H9 (cell line): ENCODE measurements at regions not wholly inside any gene's neighbourhood (a gene's known extent, or its start where the extent isn't known, plus 50 kb on each side); places are given as distances from the start of the nearest gene placed in this dataset.
A peak's percentile ranks its signal among the peaks of the same experiment; 100 is the strongest.

Source experiments
- DNase-seq: peaks from one replicate; pipeline ENCODE4 v3.0.0-alpha.2; 2017
- H2AFZ ChIP-seq: one replicate; pipeline ENCODE4 v1.6.1; 2013; ENCODE audit warnings: mild to moderate bottlenecking, low read length, control low read depth, moderate library complexity
- H2AK5ac ChIP-seq: 2 replicates; pipeline ENCODE4 v1.6.1; 2013; ENCODE audit warnings: low read length, control low read depth, mixed read lengths; ENCODE audit not compliant: insufficient read length
- H2BK120ac ChIP-seq: one replicate; pipeline ENCODE4 v1.6.1; 2013; ENCODE audit warnings: low read depth, mild to moderate bottlenecking, low read length, control low read depth, inconsistent platforms; ENCODE audit not compliant: poor library complexity, severe bottlenecking
- H2BK12ac ChIP-seq: 2 replicates; pipeline ENCODE4 v1.6.1; 2013; ENCODE audit warnings: low read length, control low read depth, mixed read lengths, low read depth; ENCODE audit not compliant: insufficient read length
- H2BK15ac ChIP-seq: 2 replicates; pipeline ENCODE4 v1.6.1; 2013; ENCODE audit warnings: low read depth, low read length, control low read depth
- H2BK20ac ChIP-seq: one replicate; pipeline ENCODE4 v1.6.1; 2013; ENCODE audit warnings: low read depth, mild to moderate bottlenecking, low read length, control low read depth, inconsistent platforms; ENCODE audit not compliant: poor library complexity, severe bottlenecking
- H2BK5ac ChIP-seq: 2 replicates; pipeline ENCODE4 v1.6.1; 2013; ENCODE audit warnings: low read length, control low read depth, mixed read lengths; ENCODE audit not compliant: insufficient read length
- H3K14ac ChIP-seq: 2 replicates; pipeline ENCODE4 v1.6.1; 2013; ENCODE audit warnings: low read length, control low read depth; ENCODE audit not compliant: insufficient read depth
- H3K18ac ChIP-seq: 2 replicates; pipeline ENCODE4 v1.6.1; 2013; ENCODE audit warnings: low read depth, mild to moderate bottlenecking, mixed read lengths, low read length, control low read depth; ENCODE audit not compliant: insufficient read length
- H3K23ac ChIP-seq: 2 replicates; pipeline ENCODE4 v1.6.1; 2013; ENCODE audit warnings: low read length, control low read depth, mixed read lengths, low read depth; ENCODE audit not compliant: insufficient read length
- H3K23me2 ChIP-seq: 2 replicates; pipeline ENCODE4 v1.6.1; 2013; ENCODE audit warnings: low read depth, mild to moderate bottlenecking, mixed read lengths, low read length, control low read depth; ENCODE audit not compliant: insufficient read length, poor library complexity, severe bottlenecking
- H3K27ac ChIP-seq: 2 replicates; pipeline ENCODE4 v1.5.1; 2013; ENCODE audit warnings: low read length, control low read depth, mixed read lengths, low read depth; ENCODE audit not compliant: insufficient read length
- H3K27me3 ChIP-seq: 2 replicates; pipeline ENCODE4 v1.6.1; 2013; ENCODE audit warnings: low read length, control low read depth, inconsistent platforms; ENCODE audit not compliant: insufficient read depth
- H3K4ac ChIP-seq: 2 replicates; pipeline ENCODE4 v1.6.1; 2013; ENCODE audit warnings: low read depth, mild to moderate bottlenecking, control low read depth, inconsistent platforms, low read length, moderate library complexity
- H3K4me1 ChIP-seq: 2 replicates; pipeline ENCODE4 v1.6.1; 2013; ENCODE audit warnings: low read length, control low read depth, inconsistent platforms; ENCODE audit not compliant: insufficient read depth
- H3K4me2 ChIP-seq: 2 replicates; pipeline ENCODE4 v1.6.1; 2013; ENCODE audit warnings: low read length, control low read depth, mixed read lengths; ENCODE audit not compliant: insufficient read length, insufficient read depth
- H3K56ac ChIP-seq: 2 replicates; pipeline ENCODE4 v1.6.1; 2013; ENCODE audit warnings: low read depth, mild to moderate bottlenecking, mixed read lengths, low read length, control low read depth; ENCODE audit not compliant: insufficient read length
- H3K79me1 ChIP-seq: 2 replicates; pipeline ENCODE4 v1.6.1; 2013; ENCODE audit warnings: low read depth, mild to moderate bottlenecking, moderate library complexity, low read length, control low read depth, inconsistent platforms; ENCODE audit not compliant: insufficient read depth, poor library complexity, severe bottlenecking
- H3K79me2 ChIP-seq: 2 replicates; pipeline ENCODE4 v1.6.1; 2013; ENCODE audit warnings: low read length, control low read depth, inconsistent platforms; ENCODE audit not compliant: insufficient read depth
- H3K9ac ChIP-seq: 2 replicates; pipeline ENCODE4 v1.6.1; 2013; ENCODE audit warnings: low read length, control low read depth, mixed read lengths; ENCODE audit not compliant: insufficient read length; ENCODE audit errors: extremely low read depth
- H3K9me3 ChIP-seq: one replicate; pipeline ENCODE4 v1.6.1; 2013; ENCODE audit warnings: low read depth, low read length, inconsistent platforms; ENCODE audit not compliant: control insufficient read depth
- H3T11ph ChIP-seq: one replicate; pipeline ENCODE4 v1.6.1; 2013; ENCODE audit warnings: mild to moderate bottlenecking, low read length, control low read depth, inconsistent platforms
- H4K20me1 ChIP-seq: one replicate; pipeline ENCODE4 v1.6.1; 2013; ENCODE audit not compliant: control insufficient read depth, insufficient read length, insufficient read depth
- H4K5ac ChIP-seq: 2 replicates; pipeline ENCODE4 v1.6.1; 2013; ENCODE audit warnings: low read depth, mild to moderate bottlenecking, mixed read lengths, low read length, control low read depth; ENCODE audit not compliant: insufficient read length
- H4K8ac ChIP-seq: replicated peaks from 2 replicates; pipeline ENCODE4 v1.6.1; 2013; ENCODE audit warnings: low read length, control low read depth, mixed read lengths, low read depth; ENCODE audit not compliant: insufficient read length
- H4K91ac ChIP-seq: 2 replicates; pipeline ENCODE4 v1.6.1; 2013; ENCODE audit warnings: low read depth, mild to moderate bottlenecking, moderate library complexity, mixed read lengths, low read length, control low read depth; ENCODE audit not compliant: insufficient read length
- H3K27ac Mint-ChIP-seq, 3 experiments: 2 replicates in 2 of 3; 3 replicates in 1 of 3; pipeline ENCODE4 v1.8.0; 2020 to 2021; ENCODE audit warnings: mixed read lengths in 3 of 3, mild to moderate bottlenecking in 1 of 3, moderate library complexity in 1 of 3
- H3K27me3 Mint-ChIP-seq: 2 replicates; pipeline ENCODE4 v1.8.0; 2021; ENCODE audit warnings: low read depth, mild to moderate bottlenecking, moderate library complexity, mixed read lengths
- H3K36me3 Mint-ChIP-seq, 3 experiments: 2 replicates in 2 of 3; 3 replicates in 1 of 3; pipeline ENCODE4 v1.8.0; 2020 to 2021; ENCODE audit warnings: low read depth in 3 of 3, mixed read lengths in 3 of 3; ENCODE audit not compliant: insufficient read depth in 1 of 3
- H3K4me1 Mint-ChIP-seq, 2 experiments: 2 replicates each; pipeline ENCODE4 v1.8.0; 2020; ENCODE audit warnings: mixed read lengths in 2 of 2
- H3K4me3 Mint-ChIP-seq, 2 experiments: 2 replicates in 1 of 2; 3 replicates in 1 of 2; pipeline ENCODE4 v1.8.0; 2020 to 2021; ENCODE audit warnings: mild to moderate bottlenecking in 2 of 2, mixed read lengths in 2 of 2, moderate library complexity in 1 of 2
- H3K9me3 Mint-ChIP-seq, 2 experiments: 2 replicates in 1 of 2; 3 replicates in 1 of 2; pipeline ENCODE4 v1.8.0; 2020; ENCODE audit warnings: mild to moderate bottlenecking in 2 of 2, mixed read lengths in 2 of 2, moderate library complexity in 1 of 2
- WGBS: extraction: QIAGEN DNeasy Blood & Tissue Kit; methylation state at CpG from one replicate; pipeline ENCODE4 v1.1.7; 2013; ENCODE audit warnings: missing lambda C conversion rate, low lambda C conversion rate, mixed read lengths; ENCODE audit not compliant: insufficient read length; ENCODE audit errors: extremely low coverage; 5-methylcytosine and 5-hydroxymethylcytosine counted together
- TF ChIP-seq, protein P1 (sequence below): fragments of 200-600 bp; sonication (generic); conservative IDR thresholded peaks from 3 replicates; pipeline ENCODE4 v1.8.0; 2021; ENCODE audit warnings: antibody characterized with exemption, mild to moderate bottlenecking

DNA sequence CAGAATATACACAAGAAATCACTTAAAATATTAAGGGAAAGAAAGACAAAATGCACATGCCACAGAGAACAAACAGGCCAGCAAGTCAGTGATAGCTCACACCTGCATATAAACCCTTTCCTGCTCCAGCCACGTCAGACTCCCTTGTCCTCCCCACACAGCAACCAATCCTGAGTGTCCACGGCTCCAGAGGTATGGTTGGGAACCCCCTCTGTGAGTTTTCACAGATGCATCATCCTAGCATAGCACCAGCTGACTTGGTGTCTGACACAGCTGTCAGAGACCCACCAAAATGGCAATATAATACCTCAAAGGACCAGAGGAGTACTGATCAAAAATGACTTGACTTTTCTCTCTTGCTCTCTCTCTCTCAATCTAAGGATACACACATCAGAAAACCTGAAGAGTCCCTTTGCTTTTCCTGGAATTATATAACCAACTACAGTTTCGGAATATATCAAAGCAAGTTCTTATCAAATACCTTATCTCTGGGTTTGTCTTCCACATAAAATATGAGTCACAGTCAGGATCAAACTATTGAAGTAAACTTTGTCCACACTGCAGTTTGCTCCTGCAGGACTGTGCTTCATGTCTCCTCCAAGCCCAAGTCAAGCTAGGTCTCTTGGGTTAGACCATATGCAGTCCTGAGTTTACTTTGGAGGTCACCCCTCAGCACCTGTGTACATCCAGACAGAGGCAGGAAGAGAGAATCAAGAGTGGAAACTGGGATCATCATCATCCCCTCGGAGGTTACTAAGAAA, 187.1 kb upstream of the THBS1 start:
- H3K23me2 ChIP-seq: no peaks in the 10 kb centered on the region
- no peak overlapping the region for H2BK20ac ChIP-seq
- H3K18ac ChIP-seq: no peak overlapping the region
- H3K56ac ChIP-seq: no peak overlapping the region
- no peak overlapping the region for H2AK5ac ChIP-seq
- Mint-ChIP-seq H3K9me3 (no peaks in the 10 kb centered on the region), H3K27ac (0 out of 7 replicates have a peak overlapping the region, but pooled peaks of 1 of the 3 experiments have one; percentile 3), H3K36me3 (no peaks in the 10 kb centered on the region; a peak in 1 of 7 replicates), H3K4me3 (no peak overlapping the region), H3K4me1 (no peaks in the 10 kb centered on the region), H3K27me3 (no peaks in the 10 kb centered on the region; the same call in 1 of the 2 replicates)
- H3K79me2 ChIP-seq: no peaks in the 10 kb centered on the region
- no CpG with 5 or more reads among the region's 4 CpGs for WGBS
- no peaks in the 10 kb centered on the region for H3K79me1 ChIP-seq
- H3K4me2 ChIP-seq: no peak overlapping the region
- no peak overlapping the region for H3K27ac ChIP-seq
- H4K8ac ChIP-seq: no peak overlapping the region
- no peak overlapping the region for H2BK15ac ChIP-seq
- H2BK12ac ChIP-seq: no peak overlapping the region
- H3K23ac ChIP-seq: no peak overlapping the region
- H3T11ph ChIP-seq: no peak overlapping the region
- H3K27me3 ChIP-seq: no peaks in the 10 kb centered on the region
- H3K14ac ChIP-seq: no peak overlapping the region
- H2AFZ ChIP-seq: no peak overlapping the region
- TF ChIP-seq, protein P1, sequence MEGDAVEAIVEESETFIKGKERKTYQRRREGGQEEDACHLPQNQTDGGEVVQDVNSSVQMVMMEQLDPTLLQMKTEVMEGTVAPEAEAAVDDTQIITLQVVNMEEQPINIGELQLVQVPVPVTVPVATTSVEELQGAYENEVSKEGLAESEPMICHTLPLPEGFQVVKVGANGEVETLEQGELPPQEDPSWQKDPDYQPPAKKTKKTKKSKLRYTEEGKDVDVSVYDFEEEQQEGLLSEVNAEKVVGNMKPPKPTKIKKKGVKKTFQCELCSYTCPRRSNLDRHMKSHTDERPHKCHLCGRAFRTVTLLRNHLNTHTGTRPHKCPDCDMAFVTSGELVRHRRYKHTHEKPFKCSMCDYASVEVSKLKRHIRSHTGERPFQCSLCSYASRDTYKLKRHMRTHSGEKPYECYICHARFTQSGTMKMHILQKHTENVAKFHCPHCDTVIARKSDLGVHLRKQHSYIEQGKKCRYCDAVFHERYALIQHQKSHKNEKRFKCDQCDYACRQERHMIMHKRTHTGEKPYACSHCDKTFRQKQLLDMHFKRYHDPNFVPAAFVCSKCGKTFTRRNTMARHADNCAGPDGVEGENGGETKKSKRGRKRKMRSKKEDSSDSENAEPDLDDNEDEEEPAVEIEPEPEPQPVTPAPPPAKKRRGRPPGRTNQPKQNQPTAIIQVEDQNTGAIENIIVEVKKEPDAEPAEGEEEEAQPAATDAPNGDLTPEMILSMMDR: no peak
- H4K20me1 ChIP-seq: no peaks in the 10 kb centered on the region
- no peak for DNase-seq
- H4K91ac ChIP-seq: no peak overlapping the region
- no peak overlapping the region for H3K4ac ChIP-seq
- no peak overlapping the region for H3K9ac ChIP-seq
- no peak overlapping the region for H2BK5ac ChIP-seq
- no peaks in the 10 kb centered on the region for H3K4me1 ChIP-seq
- H4K5ac ChIP-seq: no peak overlapping the region
- no peaks in the 10 kb centered on the region for H3K9me3 ChIP-seq
- H2BK120ac ChIP-seq: no peak overlapping the region
